Nephron (organoid): ENCODE measurements at regions not wholly inside any gene's neighbourhood (a gene's known extent, or its start where the extent isn't known, plus 50 kb on each side); places are given as distances from the start of the nearest gene placed in this dataset.

Experiments
- H3K27ac Mint-ChIP-seq, 3 experiments: 2 replicates each; pipeline ENCODE4 v1.8.0; 2020; ENCODE audit warnings: mixed read lengths in 3 of 3, mild to moderate bottlenecking in 2 of 3, moderate library complexity in 1 of 3
- H3K27me3 Mint-ChIP-seq: 2 replicates; pipeline ENCODE4 v1.8.0; 2021; ENCODE audit warnings: low read depth, mild to moderate bottlenecking, moderate library complexity, mixed read lengths
- H3K36me3 Mint-ChIP-seq: 2 replicates; pipeline ENCODE4 v1.8.0; 2020; ENCODE audit warnings: low read depth, mixed read lengths
- H3K4me1 Mint-ChIP-seq: 2 replicates; pipeline ENCODE4 v1.8.0; 2020; ENCODE audit warnings: mixed read lengths
- H3K4me3 Mint-ChIP-seq, 3 experiments: 2 replicates each; pipeline ENCODE4 v1.8.0; 2020; ENCODE audit warnings: mild to moderate bottlenecking in 3 of 3, mixed read lengths in 3 of 3, moderate library complexity in 2 of 3
- H3K9me3 Mint-ChIP-seq: 2 replicates; pipeline ENCODE4 v1.8.0; 2020; ENCODE audit warnings: mixed read lengths
- CTCF ChIP-seq, 3 experiments: fragments of 200-600 bp; sonication (generic); IDR thresholded peaks; one replicate each; pipeline ENCODE4 v1.5.0; 2021; ENCODE audit warnings: antibody characterized with exemption in 3 of 3; ENCODE audit not compliant: unreplicated experiment in 3 of 3

GRCh38 chr18:59083136-59083818, 56.4 kb upstream of the SEC11C start:
- H3K27ac Mint-ChIP-seq = no peak overlapping the region
- peaks cover 4% of the 10 kb centered on the region for H3K4me1 Mint-ChIP-seq
- H3K27me3 Mint-ChIP-seq = peaks cover 60% of the 10 kb centered on the region
- no peak for TF ChIP-seq CTCF (IDR thresholded peaks at IDR 0.05; ENCODE audit: unreplicated experiment in 3 of 3)
- no peaks in the 10 kb centered on the region for H3K9me3 Mint-ChIP-seq
- no peak overlapping the region for H3K4me3 Mint-ChIP-seq
- H3K36me3 Mint-ChIP-seq = no peaks in the 10 kb centered on the region

GRCh38 chr18:59085126-59085794, 54.4 kb upstream of the SEC11C start:
- Mint-ChIP-seq H3K27me3 (peaks cover 51% of the 10 kb centered on the region), H3K4me3 (no peak overlapping the region)

GRCh38 chr18:59085797-59086196, 53.9 kb upstream of the SEC11C start:
- no peak overlapping the region for H3K4me3 Mint-ChIP-seq
- H3K36me3 Mint-ChIP-seq = no peaks in the 10 kb centered on the region
- TF ChIP-seq CTCF (IDR thresholded peaks at IDR 0.05; ENCODE audit: unreplicated experiment in 3 of 3) = no peak
- no peaks in the 10 kb centered on the region for H3K9me3 Mint-ChIP-seq
- peaks cover 4% of the 10 kb centered on the region for H3K4me1 Mint-ChIP-seq
- H3K27ac Mint-ChIP-seq = no peak overlapping the region
- peaks cover 47% of the 10 kb centered on the region for H3K27me3 Mint-ChIP-seq

More at GRCh38 chr18:59085126-59085794, 54.4 kb upstream of the SEC11C start:
- no peak for TF ChIP-seq CTCF (IDR thresholded peaks at IDR 0.05; ENCODE audit: unreplicated experiment in 3 of 3)
- Mint-ChIP-seq H3K36me3 (no peaks in the 10 kb centered on the region), H3K4me1 (peaks cover 4% of the 10 kb centered on the region), H3K9me3 (no peaks in the 10 kb centered on the region), H3K27ac (no peak overlapping the region)

- Mint-ChIP-seq H3K9me3 (no peaks in the 10 kb centered on the region), H3K4me3 (no peak overlapping the region)
These were observed 53.2 kb upstream of the SEC11C start for GRCh38 chr18:59086522-59086921.

GRCh38 chr18:59087391-59087790, 52.3 kb upstream of the SEC11C start:
- Mint-ChIP-seq H3K9me3 (no peaks in the 10 kb centered on the region), H3K27ac (no peak overlapping the region), H3K4me1 (peaks cover 4% of the 10 kb centered on the region), H3K36me3 (no peaks in the 10 kb centered on the region), H3K27me3 (peaks cover 41% of the 10 kb centered on the region), H3K4me3 (no peak overlapping the region)
- TF ChIP-seq CTCF (IDR thresholded peaks at IDR 0.05; ENCODE audit: unreplicated experiment in 3 of 3) = no peak

More at GRCh38 chr18:59086522-59086921, 53.2 kb upstream of the SEC11C start:
- TF ChIP-seq CTCF (IDR thresholded peaks at IDR 0.05; ENCODE audit: unreplicated experiment in 3 of 3) = no peak
- peaks cover 4% of the 10 kb centered on the region for H3K4me1 Mint-ChIP-seq
- H3K27me3 Mint-ChIP-seq = peaks cover 44% of the 10 kb centered on the region
- H3K36me3 Mint-ChIP-seq = no peaks in the 10 kb centered on the region
- no peak overlapping the region for H3K27ac Mint-ChIP-seq
